BE2C (cell line): ENCODE measurements at regions not wholly inside any gene's neighbourhood (a gene's known extent, or its start where the extent isn't known, plus 50 kb on each side); places are given as distances from the start of the nearest gene placed in this dataset.

Experiments
- DNase-seq: peaks from one replicate; pipeline ENCODE4 v3.0.0-alpha.2; 2020
- H3K27me3 ChIP-seq: fragments of 250-450 bp; sonication (Bioruptor Pico); 2 replicates; pipeline ENCODE4 v1.5.1; 2020; ENCODE audit warnings: mild to moderate bottlenecking
- H3K36me3 ChIP-seq: fragments of 250-450 bp; sonication (Bioruptor Pico); 2 replicates; pipeline ENCODE4 v1.5.1; 2020; ENCODE audit warnings: mild to moderate bottlenecking
- H3K4me1 ChIP-seq: fragments of 250-450 bp; sonication (Bioruptor Pico); 2 replicates; pipeline ENCODE4 v1.5.1; 2020
- H3K4me3 ChIP-seq: 2 replicates; pipeline ENCODE4 v1.5.1; 2011; ENCODE audit warnings: low read depth, low read length
- H3K9me3 ChIP-seq: fragments of 250-450 bp; sonication (Bioruptor Pico); 2 replicates; pipeline ENCODE4 v1.5.1; 2020
- CTCF ChIP-seq: IDR thresholded peaks from 2 replicates; pipeline ENCODE4 v1.5.1; 2012; ENCODE audit warnings: mild to moderate bottlenecking, low read depth, low read length

GRCh38 chr17:70636517-70637133 is 467.3 kb downstream of the KCNJ2 start:
- DNase-seq, result peak; percentile 19
- no peaks in the 10 kb centered on the region for H3K36me3 ChIP-seq
- H3K4me1 ChIP-seq, result no peaks in the 10 kb centered on the region
- TF ChIP-seq CTCF, result peak; percentile 75
- no peaks in the 10 kb centered on the region for H3K9me3 ChIP-seq
- H3K27me3 ChIP-seq, result peaks cover 23% of the 10 kb centered on the region
- no peak overlapping the region for H3K4me3 ChIP-seq

- DNase-seq, result no peak
- no peaks in the 10 kb centered on the region for H3K9me3 ChIP-seq
- H3K36me3 ChIP-seq, result no peaks in the 10 kb centered on the region
- peaks cover 35% of the 10 kb centered on the region for H3K27me3 ChIP-seq
- H3K4me1 ChIP-seq, result no peaks in the 10 kb centered on the region
- TF ChIP-seq CTCF, result no peak
- H3K4me3 ChIP-seq, result no peak overlapping the region
These were observed 472.7 kb downstream of the KCNJ2 start for GRCh38 chr17:70642059-70642458.

DNA sequence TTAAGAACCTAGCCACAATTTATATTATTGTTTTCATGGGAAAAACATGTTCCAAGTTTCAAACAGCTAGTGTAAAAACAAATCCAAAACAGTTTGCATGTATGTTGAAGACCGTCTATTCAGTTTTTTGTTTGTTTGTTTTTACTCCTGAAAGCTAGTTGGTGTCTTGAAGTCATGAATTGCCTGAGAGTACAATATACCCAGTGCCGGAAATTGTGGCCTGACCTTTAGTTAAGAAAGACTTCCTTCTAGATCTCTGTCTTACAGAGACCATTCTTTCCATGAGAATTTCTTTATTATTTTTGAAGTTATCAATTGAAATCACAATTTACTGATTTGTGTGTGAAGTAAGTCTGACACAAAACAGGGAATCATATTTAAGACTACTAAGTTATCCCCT is 474.8 kb downstream of the KCNJ2 start:
- Histone ChIP-seq H3K4me1 (no peaks in the 10 kb centered on the region), H3K36me3 (no peaks in the 10 kb centered on the region), H3K9me3 (no peaks in the 10 kb centered on the region), H3K4me3 (no peak overlapping the region), H3K27me3 (peaks cover 27% of the 10 kb centered on the region)
- no peak for TF ChIP-seq CTCF
- DNase-seq, result no peak

- no peak for DNase-seq
These were observed 477.3 kb downstream of the KCNJ2 start for GRCh38 chr17:70646673-70647072.

DNA sequence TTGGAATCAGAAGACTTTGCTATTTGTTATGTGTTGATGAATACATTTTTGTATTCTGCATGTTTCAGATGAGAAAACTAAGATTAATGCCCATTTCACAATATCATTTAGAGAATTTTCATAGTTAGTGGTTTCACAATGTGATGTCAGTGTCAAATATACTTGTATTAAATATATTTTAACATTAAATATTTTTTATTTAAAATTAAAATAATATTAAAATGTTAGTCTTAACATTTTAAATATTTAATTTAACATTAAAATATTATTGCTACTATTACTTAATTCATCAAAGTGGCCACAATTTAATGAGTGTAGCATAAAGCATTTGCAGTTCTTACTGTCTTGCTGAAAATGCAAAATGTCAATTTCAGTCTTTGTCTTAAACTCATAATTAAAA is 478.8 kb downstream of the KCNJ2 start:
- TF ChIP-seq CTCF, result no peak
- Histone ChIP-seq H3K9me3 (no peaks in the 10 kb centered on the region), H3K4me3 (no peak overlapping the region), H3K27me3 (peaks cover 13% of the 10 kb centered on the region), H3K36me3 (no peaks in the 10 kb centered on the region), H3K4me1 (no peaks in the 10 kb centered on the region)
- no peak for DNase-seq

More at GRCh38 chr17:70646673-70647072, 477.3 kb downstream of the KCNJ2 start:
- TF ChIP-seq CTCF, result no peak
- no peak overlapping the region for H3K4me3 ChIP-seq
- H3K4me1 ChIP-seq, result no peaks in the 10 kb centered on the region
- H3K27me3 ChIP-seq, result peaks cover 13% of the 10 kb centered on the region
- no peaks in the 10 kb centered on the region for H3K36me3 ChIP-seq
- H3K9me3 ChIP-seq, result no peaks in the 10 kb centered on the region

DNA sequence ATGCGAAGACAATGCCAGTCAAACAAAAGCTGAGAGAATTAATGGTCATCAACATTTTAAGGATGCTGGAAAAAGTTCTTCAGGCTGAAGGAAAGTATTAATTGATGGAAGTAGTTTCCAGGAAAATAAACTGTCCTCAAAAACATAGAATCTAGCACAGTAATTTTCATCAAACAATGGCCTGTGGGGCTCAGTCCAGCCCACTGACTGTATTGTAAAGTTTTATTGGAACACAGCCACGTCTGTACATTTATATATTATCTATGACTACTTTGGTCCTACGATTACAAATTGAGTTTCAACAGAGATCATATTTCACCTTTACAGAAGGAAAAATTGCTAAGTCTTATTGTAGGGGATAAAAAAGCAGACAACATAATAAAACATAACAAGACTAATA is 484.5 kb downstream of the KCNJ2 start:
- Histone ChIP-seq H3K36me3 (no peaks in the 10 kb centered on the region), H3K27me3 (peaks cover 22% of the 10 kb centered on the region), H3K9me3 (no peaks in the 10 kb centered on the region), H3K4me1 (no peaks in the 10 kb centered on the region), H3K4me3 (no peak overlapping the region)
- TF ChIP-seq CTCF, result no peak
- no peak for DNase-seq
